ENCODE measurements at regions not wholly inside any gene's neighbourhood (a gene's known extent, or its start where the extent isn't known, plus 50 kb on each side); places are given as distances from the start of the nearest gene placed in this dataset.

DNA sequence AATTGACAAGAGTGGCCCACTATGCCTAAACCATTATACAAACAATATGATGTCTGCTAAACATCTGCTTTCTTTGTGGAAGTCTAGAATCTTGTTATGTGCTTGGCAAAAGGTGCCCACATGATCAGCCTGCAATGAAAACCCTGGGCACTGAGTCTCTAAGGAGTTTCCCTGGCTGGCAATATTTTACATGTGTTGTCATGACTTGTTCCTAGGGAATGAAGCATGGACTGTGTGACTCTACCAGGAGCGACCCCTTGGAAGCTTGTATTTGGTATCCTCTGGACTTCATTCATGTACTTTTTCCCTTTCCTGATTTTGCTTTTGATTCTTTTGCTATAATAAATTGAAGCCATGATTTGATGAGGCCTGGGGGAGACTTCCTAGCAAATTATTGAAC, 324.9 kb downstream of the HHIPL2 start:
- TF ChIP-seq, protein P1, sequence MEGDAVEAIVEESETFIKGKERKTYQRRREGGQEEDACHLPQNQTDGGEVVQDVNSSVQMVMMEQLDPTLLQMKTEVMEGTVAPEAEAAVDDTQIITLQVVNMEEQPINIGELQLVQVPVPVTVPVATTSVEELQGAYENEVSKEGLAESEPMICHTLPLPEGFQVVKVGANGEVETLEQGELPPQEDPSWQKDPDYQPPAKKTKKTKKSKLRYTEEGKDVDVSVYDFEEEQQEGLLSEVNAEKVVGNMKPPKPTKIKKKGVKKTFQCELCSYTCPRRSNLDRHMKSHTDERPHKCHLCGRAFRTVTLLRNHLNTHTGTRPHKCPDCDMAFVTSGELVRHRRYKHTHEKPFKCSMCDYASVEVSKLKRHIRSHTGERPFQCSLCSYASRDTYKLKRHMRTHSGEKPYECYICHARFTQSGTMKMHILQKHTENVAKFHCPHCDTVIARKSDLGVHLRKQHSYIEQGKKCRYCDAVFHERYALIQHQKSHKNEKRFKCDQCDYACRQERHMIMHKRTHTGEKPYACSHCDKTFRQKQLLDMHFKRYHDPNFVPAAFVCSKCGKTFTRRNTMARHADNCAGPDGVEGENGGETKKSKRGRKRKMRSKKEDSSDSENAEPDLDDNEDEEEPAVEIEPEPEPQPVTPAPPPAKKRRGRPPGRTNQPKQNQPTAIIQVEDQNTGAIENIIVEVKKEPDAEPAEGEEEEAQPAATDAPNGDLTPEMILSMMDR (IDR thresholded peaks at IDR 0.05; ENCODE audit: low read depth, low read length, missing control alignments): no peak
- H3K4me3 ChIP-seq (ENCODE audit: low read depth, low read length): no peak overlapping the region
- no peak for DNase-seq (ENCODE audit: low read depth)

DNA sequence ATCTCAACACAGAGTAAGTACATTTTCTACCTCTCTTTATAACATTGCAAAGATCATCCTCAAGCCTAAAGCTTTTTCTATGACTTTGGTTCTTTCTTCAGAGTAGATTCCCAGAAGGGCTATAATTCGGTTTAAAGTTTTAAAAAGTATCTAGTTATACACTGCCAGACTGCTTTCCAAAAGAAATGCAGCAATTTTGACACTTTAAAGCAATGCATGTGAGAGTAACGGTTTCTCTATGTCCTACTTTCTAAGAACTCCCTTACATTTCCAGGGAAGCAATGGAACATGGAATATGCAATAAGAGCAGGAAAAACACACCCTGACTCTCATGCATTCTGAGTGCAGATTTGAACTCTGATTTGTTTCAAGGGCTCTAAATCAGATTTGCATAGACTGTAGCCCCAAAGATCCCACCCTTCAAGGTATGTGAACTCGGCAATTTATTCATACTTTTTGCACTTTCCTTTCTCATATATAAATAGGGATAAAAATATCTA, 331.6 kb downstream of the HHIPL2 start:
- DNase-seq (ENCODE audit: low read depth): no peak
- no peak overlapping the region for H3K4me3 ChIP-seq (ENCODE audit: low read depth, low read length)
- TF ChIP-seq, protein P1 (IDR thresholded peaks at IDR 0.05; ENCODE audit: low read depth, low read length, missing control alignments): no peak

DNA sequence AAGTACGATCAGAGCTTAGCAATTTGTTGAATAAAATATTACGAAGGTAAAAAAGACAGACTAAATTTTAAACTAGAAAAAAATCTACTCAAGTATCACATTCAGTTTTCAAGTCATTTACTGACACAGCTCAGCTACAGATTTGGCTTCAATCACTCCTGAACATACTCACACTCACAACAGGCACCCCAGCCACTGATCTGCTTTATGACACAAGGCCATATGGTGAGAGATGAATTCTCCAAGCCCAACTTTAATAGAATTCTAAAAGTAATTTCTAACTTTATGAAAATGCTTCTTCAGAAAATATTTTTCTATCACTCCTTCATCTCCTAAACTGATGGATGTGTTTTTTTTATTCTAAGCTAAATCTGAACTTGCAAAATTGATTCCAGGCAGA, 337.1 kb downstream of the HHIPL2 start:
- TF ChIP-seq, protein P1 (IDR thresholded peaks at IDR 0.05; ENCODE audit: low read depth, low read length, missing control alignments): no peak
- H3K4me3 ChIP-seq (ENCODE audit: low read depth, low read length): no peak overlapping the region
- no peak for DNase-seq (ENCODE audit: low read depth)

DNA sequence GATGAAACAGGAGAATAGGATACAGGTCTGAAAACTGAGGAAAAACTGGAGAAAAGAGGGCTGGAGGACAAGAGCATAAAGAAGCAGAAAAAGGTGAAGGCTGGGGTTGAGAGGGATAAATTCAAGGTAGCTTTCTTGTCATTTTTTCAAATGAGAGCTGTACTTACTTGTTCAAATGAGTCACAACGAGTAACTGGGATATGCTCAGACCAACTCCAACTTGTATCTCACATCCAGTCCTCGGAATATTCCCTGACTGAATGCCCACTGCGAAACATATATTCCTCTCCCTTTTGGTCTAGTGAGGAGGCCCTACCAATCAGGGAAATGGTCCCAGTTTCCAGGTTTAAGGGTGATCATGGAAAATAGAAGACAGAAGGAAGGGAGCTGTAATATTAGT, 343.4 kb downstream of the HHIPL2 start:
- TF ChIP-seq, protein P1 (IDR thresholded peaks at IDR 0.05; ENCODE audit: low read depth, low read length, missing control alignments): no peak
- H3K4me3 ChIP-seq (ENCODE audit: low read depth, low read length): no peak overlapping the region

DNA sequence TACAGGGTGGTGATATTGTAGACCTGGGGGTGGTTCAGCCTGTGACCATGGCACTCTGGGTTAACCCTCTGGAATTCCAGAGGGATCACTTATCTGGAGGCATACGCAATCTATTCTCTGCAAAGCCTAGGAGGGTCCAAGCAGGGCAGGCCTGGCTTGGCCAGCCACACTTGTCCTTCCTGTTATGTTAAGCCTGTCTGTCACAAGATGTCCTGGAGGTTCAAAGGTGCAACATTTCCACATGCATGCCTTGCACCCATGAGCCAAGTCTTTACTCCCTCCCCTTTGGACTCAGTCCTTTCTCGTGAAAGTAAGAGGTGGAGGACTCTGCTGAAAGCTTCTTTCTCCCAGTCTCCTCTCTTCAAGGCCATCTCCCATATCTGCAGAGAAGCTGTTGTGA, 345.1 kb downstream of the HHIPL2 start:
- no peak for DNase-seq (ENCODE audit: low read depth)
- TF ChIP-seq, protein P1 (IDR thresholded peaks at IDR 0.05; ENCODE audit: low read depth, low read length, missing control alignments): no peak
- no peak overlapping the region for H3K4me3 ChIP-seq (ENCODE audit: low read depth, low read length)

More for the DNA sequence above, 343.4 kb downstream of the HHIPL2 start:
- DNase-seq (ENCODE audit: low read depth): no peak

DNA sequence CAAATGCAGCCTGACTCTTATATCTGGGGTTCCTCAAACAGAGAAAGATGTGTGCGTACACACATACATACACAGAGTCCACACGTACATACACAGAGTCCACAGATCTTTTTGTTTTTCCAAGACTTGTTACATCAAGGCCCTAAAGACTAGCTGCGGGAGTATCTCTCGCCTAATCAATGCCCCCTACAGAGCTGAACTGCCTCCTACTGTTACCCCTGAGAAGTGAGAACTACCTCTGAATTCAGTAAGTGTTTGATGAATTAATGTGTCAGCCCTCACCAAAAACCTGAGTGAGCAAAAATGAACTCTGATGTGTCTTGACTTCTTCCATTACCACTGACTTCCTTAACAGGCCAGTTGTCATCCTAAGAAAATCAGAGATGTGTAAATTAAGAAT, 351.2 kb downstream of the HHIPL2 start:
- no peak overlapping the region for H3K4me3 ChIP-seq (ENCODE audit: low read depth, low read length)
- TF ChIP-seq, protein P1 (IDR thresholded peaks at IDR 0.05; ENCODE audit: low read depth, low read length, missing control alignments): no peak
- DNase-seq (ENCODE audit: low read depth): no peak

DNA sequence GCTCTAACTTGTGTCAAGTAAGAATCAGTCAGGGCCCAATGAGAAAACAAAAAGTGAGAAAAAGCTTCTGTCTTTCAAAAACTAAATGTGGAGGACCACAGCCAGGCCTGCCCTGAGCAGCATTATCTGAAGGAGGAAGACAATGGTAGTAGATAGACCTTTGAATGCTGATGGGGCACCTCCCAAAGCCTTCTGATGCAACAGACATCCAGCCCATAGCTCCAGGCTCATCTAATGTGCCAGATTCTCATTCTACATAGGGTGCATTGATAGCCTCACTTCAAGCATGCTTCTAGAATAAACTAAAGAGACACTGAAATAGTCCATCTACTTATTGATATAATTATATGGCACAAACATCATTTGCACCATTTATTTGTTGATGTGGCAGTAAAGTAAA, 351.6 kb downstream of the HHIPL2 start:
- no peak overlapping the region for H3K4me3 ChIP-seq (ENCODE audit: low read depth, low read length)
- TF ChIP-seq, protein P1 (IDR thresholded peaks at IDR 0.05; ENCODE audit: low read depth, low read length, missing control alignments): no peak

More for the DNA sequence above, 351.6 kb downstream of the HHIPL2 start:
- no peak for DNase-seq (ENCODE audit: low read depth)

Measured in GM12864 (cell line).